Panc1 (cell line): ENCODE measurements at regions not wholly inside any gene's neighbourhood (a gene's known extent, or its start where the extent isn't known, plus 50 kb on each side); places are given as distances from the start of the nearest gene placed in this dataset.

Experiments used
- POLR2AphosphoS5 ChIP-seq: IDR thresholded peaks from 2 replicates; pipeline ENCODE4 v1.6.1; 2012; ENCODE audit warnings: mild to moderate bottlenecking, low read depth, low read length, moderate library complexity
- TF ChIP-seq, protein P1 (sequence below): fragments of 450-650 bp; IDR thresholded peaks from 2 replicates; pipeline ENCODE4 v1.5.1; 2017; ENCODE audit warnings: mild to moderate bottlenecking

DNA sequence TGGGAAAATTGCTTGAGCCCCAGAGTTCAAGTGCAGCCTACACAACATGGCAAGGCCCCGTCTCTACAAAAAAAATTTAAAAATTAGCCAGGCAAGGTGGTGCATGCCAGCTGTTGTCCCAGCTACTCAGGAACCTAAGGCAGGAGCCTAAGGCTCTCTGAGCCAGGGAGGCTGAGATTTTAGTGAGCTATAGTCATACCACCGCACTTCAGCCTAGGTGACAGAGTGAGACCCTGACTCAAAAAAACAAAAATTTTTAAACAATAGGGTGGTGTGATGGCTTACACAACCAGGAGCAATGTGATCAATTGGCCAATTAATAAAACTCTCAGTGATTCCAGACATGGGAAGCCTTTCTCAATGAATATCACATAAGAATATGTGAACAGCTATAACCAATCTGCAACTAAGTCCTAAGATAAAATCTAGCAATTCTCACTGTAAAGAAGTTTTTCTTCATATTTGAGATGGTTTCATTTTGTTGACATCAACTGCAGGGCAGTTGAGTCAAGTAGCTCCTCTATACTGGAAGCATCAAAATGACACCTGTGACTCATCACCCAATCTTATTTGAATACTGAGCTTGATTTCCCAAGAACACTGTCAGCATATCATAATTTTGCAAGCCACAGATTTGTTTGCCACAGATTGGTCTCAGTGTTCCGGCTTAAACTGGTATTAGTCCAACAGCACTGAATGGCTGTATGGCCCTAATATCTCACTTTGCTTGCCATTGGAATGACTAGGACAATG lies 169.0 kb upstream of the GJE1 start:
- TF ChIP-seq, protein P1, sequence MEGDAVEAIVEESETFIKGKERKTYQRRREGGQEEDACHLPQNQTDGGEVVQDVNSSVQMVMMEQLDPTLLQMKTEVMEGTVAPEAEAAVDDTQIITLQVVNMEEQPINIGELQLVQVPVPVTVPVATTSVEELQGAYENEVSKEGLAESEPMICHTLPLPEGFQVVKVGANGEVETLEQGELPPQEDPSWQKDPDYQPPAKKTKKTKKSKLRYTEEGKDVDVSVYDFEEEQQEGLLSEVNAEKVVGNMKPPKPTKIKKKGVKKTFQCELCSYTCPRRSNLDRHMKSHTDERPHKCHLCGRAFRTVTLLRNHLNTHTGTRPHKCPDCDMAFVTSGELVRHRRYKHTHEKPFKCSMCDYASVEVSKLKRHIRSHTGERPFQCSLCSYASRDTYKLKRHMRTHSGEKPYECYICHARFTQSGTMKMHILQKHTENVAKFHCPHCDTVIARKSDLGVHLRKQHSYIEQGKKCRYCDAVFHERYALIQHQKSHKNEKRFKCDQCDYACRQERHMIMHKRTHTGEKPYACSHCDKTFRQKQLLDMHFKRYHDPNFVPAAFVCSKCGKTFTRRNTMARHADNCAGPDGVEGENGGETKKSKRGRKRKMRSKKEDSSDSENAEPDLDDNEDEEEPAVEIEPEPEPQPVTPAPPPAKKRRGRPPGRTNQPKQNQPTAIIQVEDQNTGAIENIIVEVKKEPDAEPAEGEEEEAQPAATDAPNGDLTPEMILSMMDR: no peak
- TF ChIP-seq POLR2AphosphoS5: no peak
